GM21723 (cell line): ENCODE measurements at regions not wholly inside any gene's neighbourhood (a gene's known extent, or its start where the extent isn't known, plus 50 kb on each side); places are given as distances from the start of the nearest gene placed in this dataset.
A peak's percentile ranks its signal among the peaks of the same experiment; 100 is the strongest.
"Not testable (repeated sequence)": the region's sequence is repeated elsewhere in the genome, so short reads cannot be mapped to it uniquely, and the experiment has no call there.

Experiments used
- ATAC-seq: cut with Tn5 transposase; IDR thresholded peaks from one replicate; pipeline ENCODE4 v1.9.1; 2021; ENCODE audit warnings: mild to moderate bottlenecking, moderate library complexity; ENCODE audit not compliant: unreplicated experiment

GRCh38 chr10:117458571-117458970 lies 83.3 kb upstream of the PDZD8 start:
- no peak for ATAC-seq

- ATAC-seq = no peak
These were observed 82.7 kb upstream of the PDZD8 start for GRCh38 chr10:117457932-117458331.

GRCh38 chr10:117457071-117457810 lies 82.0 kb upstream of the PDZD8 start:
- ATAC-seq = no peak

- ATAC-seq = no peak
These were observed 80.1 kb upstream of the PDZD8 start for GRCh38 chr10:117455346-117455745.

- no peak for ATAC-seq
These were observed 79.3 kb upstream of the PDZD8 start for GRCh38 chr10:117454502-117454901.

- not testable (repeated sequence) for ATAC-seq
These were observed 78.2 kb upstream of the PDZD8 start for GRCh38 chr10:117453484-117453883.

- no peak for ATAC-seq
These were observed 75.7 kb upstream of the PDZD8 start for GRCh38 chr10:117450940-117451339.

GRCh38 chr10:117449636-117450035 lies 74.4 kb upstream of the PDZD8 start:
- no peak for ATAC-seq

GRCh38 chr10:117448802-117449201 lies 73.6 kb upstream of the PDZD8 start:
- no peak for ATAC-seq

- no peak for ATAC-seq
These were observed 70.8 kb upstream of the PDZD8 start for GRCh38 chr10:117445992-117446391.

GRCh38 chr10:117444497-117445040 lies 69.3 kb upstream of the PDZD8 start:
- no peak for ATAC-seq

- no peak for ATAC-seq
These were observed 68.4 kb upstream of the PDZD8 start for GRCh38 chr10:117443686-117444041.

- ATAC-seq = peak; percentile 85
These were observed 67.9 kb upstream of the PDZD8 start for GRCh38 chr10:117442944-117443685.

GRCh38 chr10:117442521-117442920 lies 67.3 kb upstream of the PDZD8 start:
- ATAC-seq = peak; percentile 30

- no peak for ATAC-seq
These were observed 66.7 kb upstream of the PDZD8 start for GRCh38 chr10:117441812-117442443.

- ATAC-seq = no peak
These were observed 66.1 kb upstream of the PDZD8 start for GRCh38 chr10:117441361-117441760.

- ATAC-seq = no peak
These were observed 64.1 kb upstream of the PDZD8 start for GRCh38 chr10:117439243-117439912.

- ATAC-seq = no peak
These were observed 57.6 kb upstream of the PDZD8 start for GRCh38 chr10:117432866-117433265.

GRCh38 chr10:117431160-117431559 lies 55.9 kb upstream of the PDZD8 start:
- ATAC-seq = no peak

- ATAC-seq = not testable (repeated sequence)
These were observed 55.3 kb upstream of the PDZD8 start for GRCh38 chr10:117430535-117430934.

- no peak for ATAC-seq
These were observed 54.5 kb upstream of the PDZD8 start for GRCh38 chr10:117429643-117430265.
